H1 (cell line): ENCODE measurements at regions not wholly inside any gene's neighbourhood (a gene's known extent, or its start where the extent isn't known, plus 50 kb on each side); places are given as distances from the start of the nearest gene placed in this dataset.

Experiments
- ATF2 ChIP-seq: IDR thresholded peaks from 2 replicates; pipeline ENCODE4 v1.6.1; 2012; ENCODE audit warnings: low read length, inconsistent platforms
- CTCF ChIP-seq, 3 experiments: IDR thresholded peaks; 1 replicate in 2 of 3; 2 replicates in 1 of 3; pipeline versions ENCODE4 v1.5.1 to v1.6.1; 2011; ENCODE audit warnings: low read length in 3 of 3, mild to moderate bottlenecking in 3 of 3, inconsistent platforms in 2 of 3, low read depth in 1 of 3, moderate library complexity in 1 of 3; ENCODE audit not compliant: insufficient read depth in 1 of 3; ENCODE audit errors: control extremely low read depth in 1 of 3
- EGR1 ChIP-seq: IDR thresholded peaks from 2 replicates; pipeline ENCODE4 v1.6.1; 2011; ENCODE audit warnings: low read depth, low read length, borderline replicate concordance
- EZH2 ChIP-seq: fragments of 200-600 bp; sonication (generic); IDR thresholded peaks from 2 replicates; pipeline ENCODE4 v1.7.1; 2012; ENCODE audit warnings: low read depth, mild to moderate bottlenecking, moderate library complexity, low read length, inconsistent platforms; ENCODE audit not compliant: severe bottlenecking
- GABPA ChIP-seq: IDR thresholded peaks from 2 replicates; pipeline ENCODE4 v1.6.1; 2011; ENCODE audit warnings: mild to moderate bottlenecking, low read length, moderate library complexity, borderline replicate concordance; ENCODE audit not compliant: insufficient read depth
- HDAC2 ChIP-seq, 2 experiments: fragments of 300-600 bp in 1 of 2; sonication (generic) in 1 of 2; IDR thresholded peaks; 2 replicates each; pipeline ENCODE4 v1.6.1; 2011 to 2012; ENCODE audit warnings: low read depth in 2 of 2, low read length in 2 of 2, mild to moderate bottlenecking in 2 of 2, moderate library complexity in 2 of 2, borderline replicate concordance in 1 of 2, inconsistent platforms in 1 of 2
- JUN ChIP-seq: IDR thresholded peaks from 2 replicates; pipeline ENCODE4 v1.6.1; 2011; ENCODE audit warnings: low read depth, mild to moderate bottlenecking, improper control_type of control experiment, low read length
- JUND ChIP-seq: IDR thresholded peaks from 2 replicates; pipeline ENCODE4 v1.6.1; 2011; ENCODE audit warnings: mild to moderate bottlenecking, improper control_type of control experiment, low read length
- NRF1 ChIP-seq: IDR thresholded peaks from 2 replicates; pipeline ENCODE4 v1.6.1; 2011; ENCODE audit warnings: mild to moderate bottlenecking, low read depth, low read length, improper control_type of control experiment
- POLR2A ChIP-seq, 2 experiments: IDR thresholded peaks; 1 replicate in 1 of 2; 2 replicates in 1 of 2; pipeline ENCODE4 v1.6.1; 2011; ENCODE audit warnings: low read depth in 2 of 2, low read length in 2 of 2, mild to moderate bottlenecking in 2 of 2; ENCODE audit errors: control extremely low read depth in 1 of 2
- POLR2AphosphoS5 ChIP-seq: IDR thresholded peaks from 2 replicates; pipeline ENCODE4 v1.6.1; 2011; ENCODE audit warnings: low read depth, low read length
- RFX5 ChIP-seq: IDR thresholded peaks from 2 replicates; pipeline ENCODE4 v1.6.1; 2011; ENCODE audit warnings: low read depth, low read length, improper control_type of control experiment, borderline replicate concordance
- SIN3A ChIP-seq, 2 experiments: IDR thresholded peaks in 1 of 2; conservative IDR thresholded peaks in 1 of 2; 2 replicates each; pipeline ENCODE4 v1.6.1; 2011 to 2012; ENCODE audit warnings: low read length in 2 of 2, improper control_type of control experiment in 1 of 2, low read depth in 1 of 2, mild to moderate bottlenecking in 1 of 2
- USF2 ChIP-seq: IDR thresholded peaks from 2 replicates; pipeline ENCODE4 v1.6.1; 2011; ENCODE audit warnings: low read length, improper control_type of control experiment

GRCh38 chr12:59484575-59484974, 111.3 kb upstream of the SLC16A7 start:
- no peak for TF ChIP-seq NRF1
- no peak for TF ChIP-seq CTCF (IDR thresholded peaks at IDR 0.05; ENCODE audit: control extremely low read depth in 1 of 3, insufficient read depth in 1 of 3, low read depth in 1 of 3, low read length in 3 of 3)
- no peak for TF ChIP-seq POLR2AphosphoS5
- TF ChIP-seq RFX5: no peak
- TF ChIP-seq POLR2A (IDR thresholded peaks at IDR 0.05; ENCODE audit: control extremely low read depth in 1 of 2, low read depth in 2 of 2, low read length in 2 of 2): no peak
- no peak for TF ChIP-seq EZH2
- no peak for TF ChIP-seq GABPA
- no peak for TF ChIP-seq JUN
- no peak for TF ChIP-seq SIN3A (conservative IDR thresholded peaks at IDR 0.05 in 1 of 2, IDR thresholded peaks at IDR 0.05 in 1 of 2; ENCODE audit: low read depth in 1 of 2, low read length in 2 of 2)
- TF ChIP-seq ATF2: no peak
- TF ChIP-seq HDAC2 (IDR thresholded peaks at IDR 0.05; ENCODE audit: borderline replicate concordance in 1 of 2, low read depth in 2 of 2, low read length in 2 of 2): no peak
- no peak for TF ChIP-seq USF2
- TF ChIP-seq JUND: no peak
- TF ChIP-seq EGR1: no peak
